ENCODE measurements at regions not wholly inside any gene's neighbourhood (a gene's known extent, or its start where the extent isn't known, plus 50 kb on each side); places are given as distances from the start of the nearest gene placed in this dataset.

DNA sequence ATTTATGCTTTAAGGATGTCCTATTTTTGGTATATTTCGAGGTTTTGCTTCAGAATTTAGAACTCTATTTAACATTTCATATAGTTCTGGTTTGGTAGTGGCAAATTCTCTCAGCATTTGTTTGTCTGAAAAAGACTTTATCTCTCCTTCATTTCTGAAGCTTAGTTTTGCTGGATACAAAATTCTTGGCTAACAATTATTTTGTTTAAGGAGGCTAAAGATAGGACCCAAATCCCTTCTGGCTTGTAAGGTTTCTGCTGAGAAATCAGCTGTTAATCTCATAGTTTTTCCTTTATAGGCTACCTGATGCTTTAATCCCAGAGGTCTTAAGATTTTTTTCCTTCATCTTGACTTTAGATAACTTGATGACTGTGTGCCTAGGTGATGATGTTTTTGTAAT is 162.7 kb upstream of the B3GAT2 start:
- no peak for DNase-seq (ENCODE audit: low read depth in 1 of 2, low spot score in 1 of 2)

DNA sequence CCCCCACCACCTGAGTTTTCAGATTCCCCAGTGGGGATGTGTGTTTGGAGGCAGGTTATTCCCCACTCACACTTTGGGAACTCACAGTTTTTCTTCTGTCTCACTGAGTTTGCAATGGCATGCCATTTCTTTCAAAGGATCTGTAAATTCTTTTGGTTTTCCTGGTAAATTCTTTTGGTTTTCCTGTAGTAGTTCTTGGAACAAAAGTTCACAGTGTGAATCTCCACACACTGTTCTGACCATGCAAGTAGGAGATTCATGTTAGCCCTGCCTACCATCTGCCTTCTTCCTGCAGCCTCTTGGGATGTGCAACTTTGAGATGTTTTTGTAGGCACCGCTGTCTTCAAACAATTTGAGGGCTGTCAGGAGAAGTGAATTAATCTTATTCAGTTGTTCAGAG is 165.6 kb upstream of the OGFRL1 start:
- no peak for DNase-seq (ENCODE audit: low read depth in 1 of 2, low spot score in 1 of 2)

DNA sequence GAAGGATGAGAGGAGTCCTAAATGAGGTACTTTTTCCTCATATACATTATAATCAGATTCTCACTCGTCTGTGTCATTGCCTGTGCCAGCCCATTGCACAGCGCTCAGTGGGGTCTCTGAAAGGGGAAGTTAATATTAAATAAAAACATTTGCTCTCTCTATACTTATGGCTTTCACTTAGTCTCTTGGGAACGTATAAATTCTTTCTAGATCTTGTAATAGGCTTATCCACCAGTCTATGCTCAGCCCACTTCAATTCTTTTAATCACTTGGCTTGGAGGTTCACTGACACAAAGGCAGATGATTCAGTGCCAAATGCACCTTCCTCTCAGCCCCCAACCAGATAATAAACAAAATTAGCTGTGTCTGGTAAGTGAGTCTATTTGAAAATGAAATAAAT is 164.3 kb upstream of the OGFRL1 start:
- DNase-seq (ENCODE audit: low read depth in 1 of 2, low spot score in 1 of 2): no peak

DNA sequence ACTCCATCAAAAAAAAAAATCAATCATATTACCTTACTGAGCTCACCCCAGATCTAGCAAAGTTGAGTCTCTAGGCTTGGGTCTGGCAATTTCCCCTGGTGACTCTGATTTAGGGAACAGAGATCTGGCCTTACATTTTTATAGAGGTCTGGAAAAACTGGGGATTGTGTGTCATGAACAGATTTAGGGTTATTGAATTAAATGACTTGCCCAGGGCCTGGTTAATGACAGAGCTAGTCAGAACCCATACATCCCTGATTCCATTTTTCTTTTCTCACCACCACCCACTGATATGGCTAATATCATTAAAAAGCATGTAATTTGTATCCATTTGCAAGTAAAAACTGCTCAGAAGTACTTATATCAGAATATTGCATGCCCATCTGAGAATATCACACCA is 163.4 kb upstream of the OGFRL1 start:
- DNase-seq (ENCODE audit: low read depth in 1 of 2, low spot score in 1 of 2): no peak

DNA sequence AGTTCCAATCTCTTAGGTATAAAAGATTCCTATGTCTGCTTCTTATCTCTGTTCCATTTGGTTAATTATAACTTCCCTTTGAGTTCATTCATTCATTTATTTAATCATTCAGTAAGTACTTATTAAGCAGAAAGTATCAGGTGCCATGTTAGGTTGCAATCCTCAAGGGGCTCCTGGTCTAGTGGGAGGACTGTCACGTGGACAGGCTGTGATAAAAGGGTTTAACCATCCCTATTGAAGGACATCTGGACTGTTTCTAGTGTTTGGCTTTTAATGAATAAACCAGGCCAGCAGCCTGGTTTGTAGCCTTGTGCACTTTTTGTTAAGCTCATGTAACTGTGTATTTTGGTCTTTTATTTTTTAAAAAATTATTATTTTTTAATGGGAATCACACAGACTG is 162.1 kb upstream of the OGFRL1 start:
- no peak for DNase-seq (ENCODE audit: low read depth in 1 of 2, low spot score in 1 of 2)

DNA sequence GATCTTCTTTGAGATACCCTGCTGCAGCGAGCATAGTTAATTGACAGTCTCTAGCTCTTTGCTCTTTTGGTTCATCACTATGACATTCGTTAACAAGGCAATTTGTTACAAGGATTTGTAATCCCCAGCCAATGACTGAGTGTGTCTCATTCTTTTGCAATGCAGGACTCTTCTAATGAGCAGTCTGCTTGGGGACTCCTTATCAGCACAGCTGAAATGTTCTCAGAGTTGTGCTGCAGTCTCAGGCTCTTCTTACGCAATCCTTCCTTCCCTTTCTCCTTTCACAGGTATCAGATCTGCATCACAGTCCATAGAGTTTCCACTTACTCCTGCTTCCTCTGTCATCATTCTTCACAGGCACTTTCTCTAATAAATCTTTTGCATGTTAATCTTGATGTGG is 161.2 kb upstream of the OGFRL1 start:
- no peak for DNase-seq (ENCODE audit: low read depth in 1 of 2, low spot score in 1 of 2)

DNA sequence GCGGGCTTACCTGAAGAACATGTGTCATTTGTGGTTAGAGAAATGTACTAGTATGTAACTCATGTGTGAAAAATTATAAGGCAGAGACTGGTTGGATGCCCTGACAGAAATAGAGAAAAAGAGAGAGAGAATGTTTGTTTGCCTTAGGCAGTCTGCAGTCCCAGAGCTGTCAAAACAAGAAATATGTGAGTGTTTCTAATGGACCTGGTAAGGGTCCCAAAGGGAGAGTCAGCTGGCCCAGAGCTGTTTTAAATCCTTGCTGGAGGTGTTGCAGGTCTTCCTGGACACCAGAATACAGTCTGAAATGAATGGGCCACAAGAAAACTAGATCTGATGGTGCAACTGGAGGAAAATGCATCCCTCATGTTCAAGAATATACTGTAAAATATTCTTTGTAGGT is 158.3 kb upstream of the OGFRL1 start:
- DNase-seq (ENCODE audit: low read depth in 1 of 2, low spot score in 1 of 2): no peak

DNA sequence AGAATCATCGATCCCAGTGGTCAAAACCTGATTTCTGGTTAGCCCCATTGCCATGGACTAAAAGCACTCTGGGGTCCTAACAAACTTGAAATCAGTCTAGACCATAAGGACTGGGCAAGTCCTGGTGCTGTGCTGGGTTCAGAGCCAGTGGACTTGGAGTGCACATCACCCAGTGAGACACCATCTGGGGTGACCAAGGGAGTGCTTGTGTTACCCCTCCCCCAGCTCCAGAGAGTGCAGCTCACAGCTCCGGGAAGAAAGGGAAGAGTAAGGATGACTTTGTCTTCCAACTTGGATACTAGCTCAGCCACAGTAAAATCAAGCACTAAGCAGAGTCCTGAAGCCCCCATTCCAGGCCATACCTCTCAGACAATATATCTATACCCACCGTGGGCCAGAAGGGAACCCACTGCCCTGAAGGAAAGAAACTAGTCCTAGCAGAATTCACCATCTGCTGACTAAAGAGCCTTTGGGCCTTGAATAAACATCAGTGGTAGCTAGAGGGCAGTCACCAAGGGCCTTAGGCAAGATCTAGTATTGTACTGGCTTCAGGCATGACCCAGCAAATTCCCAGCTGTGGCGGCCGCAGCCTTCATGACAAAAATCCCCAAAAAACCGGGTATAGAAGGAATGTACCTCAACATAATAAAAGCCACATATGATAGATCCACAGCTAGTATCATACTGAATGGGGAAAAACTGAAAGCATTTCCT is 153.5 kb upstream of the OGFRL1 start:
- no peak for DNase-seq (ENCODE audit: low read depth in 1 of 2, low spot score in 1 of 2)

DNA sequence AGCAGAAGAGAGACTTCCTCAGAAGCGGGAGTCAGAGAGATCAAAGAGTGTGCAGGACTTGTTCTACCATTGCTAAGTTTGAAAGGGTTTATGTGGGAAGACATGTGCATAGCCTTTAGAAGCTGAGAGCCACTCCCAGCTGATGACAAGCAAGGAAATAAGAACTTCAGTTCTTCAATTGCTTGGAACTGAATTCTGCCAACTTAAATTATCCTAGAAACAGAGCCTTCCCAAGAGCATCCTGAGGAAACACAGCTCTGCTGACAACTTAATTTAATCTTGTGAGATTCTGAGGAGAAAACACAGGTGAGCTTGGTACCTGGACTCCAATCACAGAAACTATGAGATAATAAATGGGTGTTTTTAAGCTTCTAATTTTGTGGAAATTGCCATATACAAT is 150.6 kb upstream of the OGFRL1 start:
- no peak for DNase-seq (ENCODE audit: low read depth in 1 of 2, low spot score in 1 of 2)

DNA sequence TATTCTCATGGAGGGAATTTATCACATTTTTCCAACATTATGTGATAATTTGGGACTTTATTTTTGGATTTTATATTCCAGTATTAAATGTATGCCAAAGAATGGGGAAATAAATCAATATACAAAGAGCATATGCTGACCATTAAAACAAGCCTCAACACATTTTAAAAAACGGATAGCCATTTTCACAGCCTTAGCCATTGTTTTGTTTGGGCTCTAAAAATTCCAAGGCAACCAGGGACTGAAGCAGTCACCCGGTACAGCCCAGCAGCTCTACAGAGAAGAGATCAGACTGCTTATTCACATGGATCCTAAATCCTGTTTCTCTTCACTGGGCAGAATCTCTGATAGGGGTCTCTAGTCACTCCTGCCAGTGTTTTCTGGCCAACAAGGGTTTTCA is 150.2 kb upstream of the OGFRL1 start:
- DNase-seq (ENCODE audit: low read depth in 1 of 2, low spot score in 1 of 2): no peak

DNA sequence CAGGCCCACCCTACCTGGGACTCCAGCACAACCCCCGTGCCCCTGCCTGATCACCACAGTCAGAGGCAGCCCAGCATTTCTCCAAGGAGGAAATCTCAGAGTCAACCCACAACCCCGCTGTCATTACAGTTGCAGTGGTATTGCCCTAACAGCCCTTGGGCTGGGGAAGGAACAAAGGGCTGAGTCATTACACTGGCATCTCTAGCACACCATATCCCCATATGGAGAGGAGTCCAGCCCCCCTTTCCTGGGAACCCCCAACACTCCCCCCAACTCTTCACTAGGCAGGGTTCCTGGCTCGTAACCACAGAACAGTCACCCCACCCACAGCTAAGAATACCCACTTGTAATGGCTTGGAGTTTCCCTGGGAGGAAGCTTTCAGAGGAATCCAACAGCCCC is 149.4 kb upstream of the OGFRL1 start:
- DNase-seq (ENCODE audit: low read depth in 1 of 2, low spot score in 1 of 2): no peak

DNA sequence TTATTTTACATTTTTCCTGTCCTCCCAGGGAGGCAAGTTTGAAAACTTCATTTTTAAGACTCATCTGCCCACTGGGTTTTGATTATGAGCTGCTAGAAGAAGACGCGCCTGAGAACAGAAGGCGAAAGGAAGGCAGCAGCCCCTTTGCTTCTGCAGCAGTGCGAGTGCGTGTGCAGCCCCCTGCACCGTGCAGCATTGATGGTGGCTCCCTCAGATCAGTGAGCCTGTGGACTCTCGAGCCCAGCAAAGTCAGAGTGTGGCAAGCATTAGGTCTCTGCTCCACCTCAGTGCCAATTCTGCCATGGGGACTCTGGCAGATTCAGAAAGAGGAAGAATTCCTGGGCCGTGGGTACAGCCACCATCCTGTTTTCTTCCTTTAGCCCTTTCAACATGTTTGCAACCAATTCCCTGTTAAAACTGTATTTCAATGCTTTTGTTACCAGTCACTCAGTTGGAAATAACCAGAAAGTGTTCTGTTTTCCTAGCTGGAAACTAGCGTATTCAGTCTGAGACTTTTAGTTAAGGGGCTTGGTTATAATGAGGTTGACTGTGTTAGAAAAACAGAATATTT is 134.8 kb upstream of the OGFRL1 start:
- no peak for DNase-seq (ENCODE audit: low read depth in 1 of 2, low spot score in 1 of 2)

DNA sequence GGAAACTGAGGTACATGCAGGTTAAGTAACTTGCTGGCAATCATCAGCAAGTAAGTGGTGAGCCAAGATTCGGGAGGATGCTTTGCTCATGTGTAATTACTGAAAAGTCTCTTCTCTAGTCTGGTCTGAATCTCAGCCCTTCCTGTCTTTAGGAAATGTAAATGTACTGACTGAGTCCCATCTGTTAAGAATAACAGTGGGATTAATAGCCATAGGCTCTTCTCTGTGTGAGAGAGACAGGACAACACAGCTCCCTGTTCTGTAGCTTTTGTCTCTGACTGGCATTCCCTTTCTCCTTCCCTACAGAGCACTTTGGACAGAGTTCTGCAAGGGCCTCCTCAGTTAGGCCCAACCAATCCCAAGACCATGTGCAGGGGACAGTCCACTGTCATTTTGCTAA is 131.3 kb upstream of the OGFRL1 start:
- DNase-seq (ENCODE audit: low read depth in 1 of 2, low spot score in 1 of 2): no peak

DNA sequence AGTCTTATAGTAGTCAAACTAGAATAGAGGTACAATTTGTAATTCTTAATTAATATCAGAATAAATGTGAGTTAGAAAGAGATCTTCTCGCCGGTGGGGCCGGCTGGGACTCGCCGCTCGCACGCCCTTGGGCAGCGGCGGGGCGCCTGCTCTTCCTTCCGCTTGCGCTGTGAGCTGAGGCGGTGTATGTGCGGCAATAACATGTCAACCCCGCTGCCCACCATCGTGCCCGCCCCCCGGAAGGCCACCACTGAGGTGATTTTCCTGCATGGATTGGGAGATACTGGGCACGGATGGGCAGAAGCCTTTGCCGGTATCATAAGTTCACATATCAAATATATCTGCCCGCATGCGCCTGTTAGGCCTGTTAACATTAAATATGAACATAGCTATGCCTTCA is 123.7 kb upstream of the OGFRL1 start:
- no peak for DNase-seq (ENCODE audit: low read depth in 1 of 2, low spot score in 1 of 2)

DNA sequence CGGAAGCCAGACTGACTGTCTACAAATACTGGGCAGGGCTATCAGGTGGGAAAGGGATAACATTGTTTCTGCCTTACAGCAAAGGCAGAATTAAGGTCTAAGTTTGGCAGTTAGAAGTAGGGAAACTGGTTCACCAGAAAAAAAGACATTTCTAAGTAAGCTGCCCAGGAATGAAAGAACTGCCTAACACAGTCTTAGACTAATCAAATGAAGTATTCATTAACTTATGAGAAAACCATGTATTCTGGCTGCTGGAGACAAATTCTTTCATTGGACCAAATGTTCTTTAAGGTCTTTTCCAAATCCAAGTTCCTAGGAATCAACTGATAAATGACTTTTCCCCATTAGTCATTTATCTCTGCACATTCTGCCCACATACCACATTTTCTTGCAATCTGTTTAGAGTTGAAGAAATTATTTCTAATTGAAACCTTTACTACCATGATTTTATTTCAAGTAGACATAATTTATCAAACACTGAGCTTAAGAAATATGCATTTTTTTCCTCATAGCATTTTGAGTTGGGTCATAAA is 120.3 kb upstream of the OGFRL1 start:
- no peak for DNase-seq (ENCODE audit: low read depth in 1 of 2, low spot score in 1 of 2)

DNA sequence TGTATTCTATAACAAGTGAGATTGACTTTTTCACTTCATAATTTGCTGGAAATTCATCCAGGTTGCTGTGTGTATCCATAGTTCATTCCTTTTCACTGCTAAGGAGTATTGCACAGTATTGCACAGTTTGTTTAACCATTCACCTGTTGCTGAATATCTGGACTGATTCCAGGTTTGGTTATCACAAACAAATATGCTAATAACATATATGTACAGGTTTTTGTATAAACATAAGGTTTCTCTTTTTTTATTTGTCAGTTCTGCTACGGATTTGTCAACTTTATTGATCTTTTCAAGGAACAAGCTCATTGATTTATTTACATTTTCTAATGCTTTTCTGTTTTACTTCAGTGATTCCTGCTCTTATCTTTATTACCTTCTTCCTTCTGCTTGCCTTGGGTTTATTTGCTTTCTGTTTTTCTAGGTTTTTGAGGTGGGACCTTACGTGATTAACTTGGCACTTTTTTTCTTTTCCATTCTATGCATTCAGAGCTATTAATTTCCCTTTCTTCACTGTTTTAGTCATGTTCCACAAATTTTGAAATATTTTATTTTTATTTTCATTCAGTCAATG is 117.0 kb upstream of the OGFRL1 start:
- DNase-seq (ENCODE audit: low read depth in 1 of 2, low spot score in 1 of 2): no peak

DNA sequence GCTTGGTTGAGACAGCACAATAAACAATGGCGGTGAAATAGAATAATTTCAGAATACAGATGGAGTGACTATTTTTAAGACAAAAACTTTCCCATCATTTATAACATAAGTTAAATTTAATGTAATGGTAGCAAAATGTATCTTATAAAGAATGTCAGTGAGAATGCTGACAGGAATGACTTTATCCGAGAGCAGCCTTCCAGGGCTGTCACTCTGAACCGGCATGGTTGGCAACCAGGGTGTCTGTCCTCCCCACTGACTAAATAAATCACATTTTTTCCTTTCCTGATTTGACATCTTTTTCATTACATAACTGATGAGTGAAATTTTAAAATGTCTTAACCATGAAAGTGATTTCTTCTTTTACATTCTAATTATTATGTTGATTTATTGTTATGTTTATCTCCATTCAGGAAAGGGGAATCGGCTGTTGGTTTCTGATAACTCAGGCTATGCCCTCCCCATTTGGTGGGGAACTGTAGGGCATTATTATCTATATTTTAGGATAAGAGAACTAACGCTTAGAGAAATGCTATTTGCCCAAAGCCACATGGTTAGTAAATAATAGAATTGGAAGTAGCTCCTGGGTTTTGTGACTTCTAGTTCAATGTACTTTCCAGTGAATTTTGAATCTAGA is 109.2 kb upstream of the OGFRL1 start:
- no peak for DNase-seq (ENCODE audit: low read depth in 1 of 2, low spot score in 1 of 2)

DNA sequence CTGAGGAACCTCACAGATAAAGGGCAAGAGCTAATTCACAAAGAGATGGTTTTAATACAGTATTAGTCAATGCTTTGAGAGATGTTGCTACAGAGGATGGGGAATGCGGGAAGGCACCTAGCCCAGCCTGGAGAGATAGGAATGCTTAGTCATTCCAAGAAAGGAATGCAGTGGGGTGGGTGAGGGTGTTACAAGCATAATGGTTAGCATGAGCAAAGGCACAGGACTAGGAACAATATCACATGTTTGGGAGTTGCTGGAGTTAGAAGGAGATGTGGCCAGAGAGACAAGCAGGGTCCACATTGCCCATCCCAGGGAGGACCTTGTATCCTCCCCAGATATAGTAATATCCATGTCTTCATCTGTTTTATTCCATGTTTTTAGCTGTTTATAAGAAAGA is 107.0 kb upstream of the OGFRL1 start:
- no peak for DNase-seq (ENCODE audit: low read depth in 1 of 2, low spot score in 1 of 2)

DNA sequence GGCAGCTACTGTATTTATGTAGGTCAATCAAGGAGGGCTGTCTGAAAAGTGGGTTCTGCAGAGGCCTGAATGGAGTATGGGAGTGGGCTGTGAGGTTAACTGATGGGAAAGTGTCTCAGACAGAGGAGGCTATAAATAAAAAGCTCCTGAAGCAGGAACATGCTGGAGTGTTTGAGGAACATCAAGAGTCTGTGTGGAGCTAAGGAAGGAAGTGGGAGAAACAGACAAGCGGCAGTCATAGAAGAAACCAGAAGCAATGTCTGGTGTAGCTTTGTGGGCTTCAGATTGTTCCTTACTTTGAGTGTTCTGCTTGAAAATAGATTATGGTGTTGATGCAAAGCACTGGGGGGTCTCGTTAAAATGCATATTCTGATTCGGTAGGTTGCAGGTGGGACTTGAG is 101.5 kb upstream of the OGFRL1 start:
- DNase-seq (ENCODE audit: low read depth in 1 of 2, low spot score in 1 of 2): no peak

DNA sequence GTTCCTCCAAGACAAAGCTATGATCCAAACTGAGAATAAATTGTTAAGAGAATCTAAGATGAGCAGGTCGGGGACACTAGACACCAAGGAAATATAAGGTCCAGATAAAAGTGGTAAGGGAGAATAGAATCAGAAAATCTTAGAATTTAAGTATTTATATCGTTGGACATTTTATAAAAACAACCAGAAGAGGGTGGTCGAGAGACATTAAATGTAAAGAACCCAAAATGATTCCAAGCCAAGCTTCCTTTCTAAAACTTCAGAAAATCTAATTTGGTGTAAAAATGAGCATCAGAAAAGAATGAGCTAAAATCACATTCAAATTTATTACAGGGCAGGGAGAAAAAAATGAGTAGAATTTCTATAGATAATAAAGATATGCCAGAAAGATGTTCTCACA is 97.8 kb upstream of the OGFRL1 start:
- no peak for DNase-seq (ENCODE audit: low read depth in 1 of 2, low spot score in 1 of 2)

DNA sequence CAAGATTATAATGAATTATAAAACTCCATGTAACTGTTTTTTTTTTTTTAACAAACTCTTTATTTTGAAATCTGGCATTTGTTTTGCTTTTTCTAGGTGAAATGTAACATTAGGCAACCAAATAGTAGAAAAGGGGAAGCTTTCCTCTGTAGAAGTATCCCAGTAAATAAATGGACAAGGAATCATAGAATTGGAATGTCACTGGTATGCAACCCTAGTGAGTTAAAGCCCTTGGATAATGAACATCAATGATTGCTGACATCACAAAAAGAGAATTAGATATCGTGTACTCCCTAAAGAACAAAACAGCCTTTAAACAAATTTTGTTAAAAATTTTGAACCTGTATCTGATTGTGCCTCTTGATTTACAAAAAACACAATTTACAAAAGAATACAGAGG is 93.9 kb upstream of the OGFRL1 start:
- no peak for DNase-seq (ENCODE audit: low read depth in 1 of 2, low spot score in 1 of 2)

DNA sequence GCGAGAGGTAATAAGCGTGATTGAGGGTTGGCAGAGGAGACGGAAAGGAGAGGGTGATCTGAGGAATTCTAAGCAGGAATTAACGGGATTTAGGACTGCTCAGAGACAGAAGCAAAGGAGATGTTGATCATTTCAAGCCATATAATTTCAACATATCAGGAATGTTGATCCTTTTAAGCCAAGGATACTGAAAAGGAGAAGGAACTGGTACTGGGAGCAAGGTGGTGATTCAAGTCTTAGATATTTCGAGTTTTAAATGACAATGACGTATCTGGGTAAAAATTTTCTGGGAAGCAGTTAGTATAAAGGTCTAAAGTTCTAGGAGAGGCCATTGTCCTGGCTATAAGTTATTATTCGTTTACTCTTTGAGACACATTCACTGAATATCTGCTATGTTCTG is 91.3 kb upstream of the OGFRL1 start:
- DNase-seq (ENCODE audit: low read depth in 1 of 2, low spot score in 1 of 2): no peak
